ENCODE measurements at regions not wholly inside any gene's neighbourhood (a gene's known extent, or its start where the extent isn't known, plus 50 kb on each side); places are given as distances from the start of the nearest gene placed in this dataset.

- intact Hi-C loops (cut with micrococcal nuclease; ENCODE audit: unreplicated experiment): no loop called here
- WGBS (ENCODE audit: insufficient coverage, insufficient replicate concordance, low lambda C conversion rate, missing lambda C conversion rate): 0% methylated on average over 2 of the region's 2 CpGs
- Histone ChIP-seq H3K36me3 (ENCODE audit: control insufficient read depth in 2 of 2, insufficient read depth in 2 of 2, low read length in 1 of 2) (no peaks in the 10 kb centered on the region), H3K27me3 (replicated peaks in 1 of 2; ENCODE audit: control insufficient read depth in 2 of 2, insufficient read depth in 2 of 2, low read length in 1 of 2) (no peaks in the 10 kb centered on the region), H3K9me3 (replicated peaks; ENCODE audit: control insufficient read depth, insufficient read depth, low read length) (no peaks in the 10 kb centered on the region), H3K9ac (ENCODE audit: control insufficient read depth, insufficient read depth, low read length) (no peak overlapping the region), H3K4me1 (ENCODE audit: control insufficient read depth, insufficient read depth, low read length) (no peaks in the 10 kb centered on the region), H3K4me3 (no peak overlapping the region), H3K27ac (ENCODE audit: control insufficient read depth, insufficient read depth) (no peak overlapping the region), H3K4me2 (ENCODE audit: control insufficient read depth, insufficient read depth) (no peak overlapping the region), H3K79me2 (ENCODE audit: control insufficient read depth, insufficient read depth, low read length) (no peaks in the 10 kb centered on the region), H2AFZ (ENCODE audit: control insufficient read depth, low read depth, low read length) (no peak overlapping the region), H4K20me1 (ENCODE audit: control insufficient read depth, insufficient read depth) (no peaks in the 10 kb centered on the region)
- TF ChIP-seq, protein P1, sequence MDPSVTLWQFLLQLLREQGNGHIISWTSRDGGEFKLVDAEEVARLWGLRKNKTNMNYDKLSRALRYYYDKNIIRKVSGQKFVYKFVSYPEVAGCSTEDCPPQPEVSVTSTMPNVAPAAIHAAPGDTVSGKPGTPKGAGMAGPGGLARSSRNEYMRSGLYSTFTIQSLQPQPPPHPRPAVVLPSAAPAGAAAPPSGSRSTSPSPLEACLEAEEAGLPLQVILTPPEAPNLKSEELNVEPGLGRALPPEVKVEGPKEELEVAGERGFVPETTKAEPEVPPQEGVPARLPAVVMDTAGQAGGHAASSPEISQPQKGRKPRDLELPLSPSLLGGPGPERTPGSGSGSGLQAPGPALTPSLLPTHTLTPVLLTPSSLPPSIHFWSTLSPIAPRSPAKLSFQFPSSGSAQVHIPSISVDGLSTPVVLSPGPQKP (IDR thresholded peaks at IDR 0.05; ENCODE audit: low read depth, low read length): no peak
- TF ChIP-seq BRCA1 (IDR thresholded peaks at IDR 0.05; ENCODE audit: low read depth, low read length) (no peak), SIX5 (IDR thresholded peaks at IDR 0.05; ENCODE audit: low read depth, low read length, severe bottlenecking) (no peak), POLR2AphosphoS2 (IDR thresholded peaks at IDR 0.05; ENCODE audit: low read depth, low read length) (no peak), NFYA (IDR thresholded peaks at IDR 0.05; ENCODE audit: borderline replicate concordance, low read depth, low read length) (no peak), IKZF1 (conservative IDR thresholded peaks at IDR 0.05) (no peak), CHD1 (IDR thresholded peaks at IDR 0.05; ENCODE audit: low read depth, low read length) (no peak), E4F1 (IDR thresholded peaks at IDR 0.05; ENCODE audit: borderline replicate concordance, partially characterized antibody) (no peak), HDAC6 (IDR thresholded peaks at IDR 0.05; ENCODE audit: unreplicated experiment) (no peak), MEF2A (IDR thresholded peaks at IDR 0.05; ENCODE audit: insufficient read depth, low read depth, low read length) (no peak), NFXL1 (IDR thresholded peaks at IDR 0.05; ENCODE audit: borderline replicate concordance) (no peak), SPI1 (IDR thresholded peaks at IDR 0.05; ENCODE audit: borderline replicate concordance, insufficient read depth, low read depth, low read length) (no peak), ZBED1 (IDR thresholded peaks at IDR 0.05; ENCODE audit: borderline replicate concordance) (no peak), ASH2L (IDR thresholded peaks at IDR 0.05; ENCODE audit: borderline replicate concordance, low read depth) (no peak)
- TF ChIP-seq, protein P2, sequence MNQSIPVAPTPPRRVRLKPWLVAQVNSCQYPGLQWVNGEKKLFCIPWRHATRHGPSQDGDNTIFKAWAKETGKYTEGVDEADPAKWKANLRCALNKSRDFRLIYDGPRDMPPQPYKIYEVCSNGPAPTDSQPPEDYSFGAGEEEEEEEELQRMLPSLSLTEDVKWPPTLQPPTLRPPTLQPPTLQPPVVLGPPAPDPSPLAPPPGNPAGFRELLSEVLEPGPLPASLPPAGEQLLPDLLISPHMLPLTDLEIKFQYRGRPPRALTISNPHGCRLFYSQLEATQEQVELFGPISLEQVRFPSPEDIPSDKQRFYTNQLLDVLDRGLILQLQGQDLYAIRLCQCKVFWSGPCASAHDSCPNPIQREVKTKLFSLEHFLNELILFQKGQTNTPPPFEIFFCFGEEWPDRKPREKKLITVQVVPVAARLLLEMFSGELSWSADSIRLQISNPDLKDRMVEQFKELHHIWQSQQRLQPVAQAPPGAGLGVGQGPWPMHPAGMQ (IDR thresholded peaks at IDR 0.05; ENCODE audit: borderline replicate concordance): no peak
- TF ChIP-seq, protein P3, sequence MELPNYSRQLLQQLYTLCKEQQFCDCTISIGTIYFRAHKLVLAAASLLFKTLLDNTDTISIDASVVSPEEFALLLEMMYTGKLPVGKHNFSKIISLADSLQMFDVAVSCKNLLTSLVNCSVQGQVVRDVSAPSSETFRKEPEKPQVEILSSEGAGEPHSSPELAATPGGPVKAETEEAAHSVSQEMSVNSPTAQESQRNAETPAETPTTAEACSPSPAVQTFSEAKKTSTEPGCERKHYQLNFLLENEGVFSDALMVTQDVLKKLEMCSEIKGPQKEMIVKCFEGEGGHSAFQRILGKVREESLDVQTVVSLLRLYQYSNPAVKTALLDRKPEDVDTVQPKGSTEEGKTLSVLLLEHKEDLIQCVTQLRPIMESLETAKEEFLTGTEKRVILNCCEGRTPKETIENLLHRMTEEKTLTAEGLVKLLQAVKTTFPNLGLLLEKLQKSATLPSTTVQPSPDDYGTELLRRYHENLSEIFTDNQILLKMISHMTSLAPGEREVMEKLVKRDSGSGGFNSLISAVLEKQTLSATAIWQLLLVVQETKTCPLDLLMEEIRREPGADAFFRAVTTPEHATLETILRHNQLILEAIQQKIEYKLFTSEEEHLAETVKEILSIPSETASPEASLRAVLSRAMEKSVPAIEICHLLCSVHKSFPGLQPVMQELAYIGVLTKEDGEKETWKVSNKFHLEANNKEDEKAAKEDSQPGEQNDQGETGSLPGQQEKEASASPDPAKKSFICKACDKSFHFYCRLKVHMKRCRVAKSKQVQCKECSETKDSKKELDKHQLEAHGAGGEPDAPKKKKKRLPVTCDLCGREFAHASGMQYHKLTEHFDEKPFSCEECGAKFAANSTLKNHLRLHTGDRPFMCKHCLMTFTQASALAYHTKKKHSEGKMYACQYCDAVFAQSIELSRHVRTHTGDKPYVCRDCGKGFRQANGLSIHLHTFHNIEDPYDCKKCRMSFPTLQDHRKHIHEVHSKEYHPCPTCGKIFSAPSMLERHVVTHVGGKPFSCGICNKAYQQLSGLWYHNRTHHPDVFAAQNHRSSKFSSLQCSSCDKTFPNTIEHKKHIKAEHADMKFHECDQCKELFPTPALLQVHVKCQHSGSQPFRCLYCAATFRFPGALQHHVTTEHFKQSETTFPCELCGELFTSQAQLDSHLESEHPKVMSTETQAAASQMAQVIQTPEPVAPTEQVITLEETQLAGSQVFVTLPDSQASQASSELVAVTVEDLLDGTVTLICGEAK (IDR thresholded peaks at IDR 0.05; ENCODE audit: borderline replicate concordance): no peak
- ChIA-PET POLR2A (no interaction called here), SMC1A (ENCODE audit: uncharacterized antibody, unreplicated experiment) (interaction anchor here (1.2 kb wide), 1 partner anchor 9 kb away, joined by 3 read pairs; no protein-coding TSS in a partner anchor), RAD21 (ENCODE audit: unreplicated experiment) (no interaction called here), CTCF (no interaction called here)
- BruUV-seq (replicated peaks): no TSS peak
- DNase-seq (ENCODE audit: low read depth, low spot score) (no peak), FAIRE-seq (no peak), ATAC-seq (no peak)
- in situ Hi-C loops (cut with MboI): no loop called here
Observed at GRCh38 chr4:84024405-84024804, 474.7 kb downstream of the NKX6-1 start.
